Colonic mucosa (tissue), 4 donors: ENCODE measurements at regions not wholly inside any gene's neighbourhood (a gene's known extent, or its start where the extent isn't known, plus 50 kb on each side); places are given as distances from the start of the nearest gene placed in this dataset.

ENCODE experiments used
- DNase-seq: peaks from one replicate; pipeline ENCODE4 v3.0.0-alpha.2; 2020
- H3K27ac ChIP-seq: fragments of 200-600 bp; one replicate; pipeline ENCODE4 v1.8.0; 2021
- H3K27me3 ChIP-seq: fragments of 200-600 bp; one replicate; pipeline ENCODE4 v1.8.0; 2021
- H3K36me3 ChIP-seq: fragments of 200-600 bp; one replicate; pipeline ENCODE4 v1.8.0; 2021
- H3K4me1 ChIP-seq: fragments of 200-600 bp; one replicate; pipeline ENCODE4 v1.8.0; 2021; ENCODE audit warnings: mild to moderate bottlenecking
- H3K4me3 ChIP-seq: fragments of 200-600 bp; one replicate; pipeline ENCODE4 v1.8.0; 2021
- H3K9ac ChIP-seq, 2 donors: one replicate each; pipeline ENCODE4 v1.7.0; 2013; ENCODE audit warnings: control low read depth in 2 of 2, low read depth in 2 of 2, low read length in 2 of 2
- H3K9me3 ChIP-seq: fragments of 200-600 bp; one replicate; pipeline ENCODE4 v1.8.0; 2021
- intact Hi-C: fragments of 100-400 bp; cut with DNase I; formaldehyde crosslinking; loops from one replicate; pipeline ENCODE4 v1.14.1; 2022
- TF ChIP-seq, protein P1 (sequence below): fragments of 200-600 bp; IDR thresholded peaks from one replicate; pipeline ENCODE4 v1.8.0; 2022; ENCODE audit warnings: antibody characterized with exemption, mild to moderate bottlenecking
- donor health status: healthy.
- donor health status: DM: no; HTN: no; CAD: no.
- donor health status: DM: no; HTN: no; CAD: no.

- H3K4me1 ChIP-seq, result no peaks in the 10 kb centered on the region
- intact Hi-C loops, result no loop called here
- no peaks in the 10 kb centered on the region for H3K27me3 ChIP-seq
- TF ChIP-seq, protein P1, sequence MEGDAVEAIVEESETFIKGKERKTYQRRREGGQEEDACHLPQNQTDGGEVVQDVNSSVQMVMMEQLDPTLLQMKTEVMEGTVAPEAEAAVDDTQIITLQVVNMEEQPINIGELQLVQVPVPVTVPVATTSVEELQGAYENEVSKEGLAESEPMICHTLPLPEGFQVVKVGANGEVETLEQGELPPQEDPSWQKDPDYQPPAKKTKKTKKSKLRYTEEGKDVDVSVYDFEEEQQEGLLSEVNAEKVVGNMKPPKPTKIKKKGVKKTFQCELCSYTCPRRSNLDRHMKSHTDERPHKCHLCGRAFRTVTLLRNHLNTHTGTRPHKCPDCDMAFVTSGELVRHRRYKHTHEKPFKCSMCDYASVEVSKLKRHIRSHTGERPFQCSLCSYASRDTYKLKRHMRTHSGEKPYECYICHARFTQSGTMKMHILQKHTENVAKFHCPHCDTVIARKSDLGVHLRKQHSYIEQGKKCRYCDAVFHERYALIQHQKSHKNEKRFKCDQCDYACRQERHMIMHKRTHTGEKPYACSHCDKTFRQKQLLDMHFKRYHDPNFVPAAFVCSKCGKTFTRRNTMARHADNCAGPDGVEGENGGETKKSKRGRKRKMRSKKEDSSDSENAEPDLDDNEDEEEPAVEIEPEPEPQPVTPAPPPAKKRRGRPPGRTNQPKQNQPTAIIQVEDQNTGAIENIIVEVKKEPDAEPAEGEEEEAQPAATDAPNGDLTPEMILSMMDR, result no peak
- DNase-seq, result no peak
- no peak overlapping the region for H3K9ac ChIP-seq
- no peaks in the 10 kb centered on the region for H3K9me3 ChIP-seq
- no peak overlapping the region for H3K27ac ChIP-seq
- no peaks in the 10 kb centered on the region for H3K36me3 ChIP-seq
- no peak overlapping the region for H3K4me3 ChIP-seq
Measured at GRCh38 chr22:48779211-48779643, 1048.4 kb downstream of the BRD1 start.

- Histone ChIP-seq H3K4me3 (no peak overlapping the region), H3K9me3 (no peaks in the 10 kb centered on the region), H3K27ac (no peak overlapping the region), H3K4me1 (no peaks in the 10 kb centered on the region), H3K27me3 (no peaks in the 10 kb centered on the region), H3K36me3 (no peaks in the 10 kb centered on the region), H3K9ac (no peak overlapping the region)
- intact Hi-C loops, result no loop called here
- TF ChIP-seq, protein P1, result no peak
- no peak for DNase-seq
Measured at GRCh38 chr22:48778308-48779195, 1049.1 kb downstream of the BRD1 start.

DNA sequence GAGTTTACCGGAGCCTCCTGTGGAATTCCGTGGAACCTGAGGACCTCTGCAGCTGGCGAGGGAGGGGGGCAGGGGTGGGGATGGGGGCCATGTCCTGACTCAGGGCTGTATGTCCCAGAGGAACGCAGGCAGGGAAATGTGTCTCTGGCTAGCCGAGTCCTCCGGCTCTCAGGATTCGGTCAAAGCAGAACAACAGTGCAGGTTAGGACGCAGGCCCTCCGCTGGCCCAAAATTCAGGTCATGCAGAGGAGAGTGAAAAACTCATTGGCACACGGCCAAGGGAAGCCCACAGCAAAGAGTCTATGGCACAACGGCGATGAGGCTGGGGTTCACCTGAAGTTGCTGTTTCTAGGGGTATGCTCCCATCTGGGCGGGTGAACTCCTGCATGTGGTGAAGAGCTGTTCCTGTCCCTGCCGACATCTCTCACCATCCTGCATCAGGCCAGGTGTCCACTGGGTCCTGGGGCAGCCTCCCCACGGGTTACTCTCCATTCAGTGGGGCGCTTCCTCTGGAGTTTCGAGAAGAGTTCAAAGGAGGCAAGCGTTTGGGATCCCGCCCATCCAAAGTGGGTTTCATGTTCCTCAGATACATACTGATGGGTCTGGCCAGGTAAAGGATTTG, 1055.3 kb downstream of the BRD1 start:
- Histone ChIP-seq H3K4me1 (no peaks in the 10 kb centered on the region), H3K4me3 (no peak overlapping the region), H3K36me3 (no peaks in the 10 kb centered on the region), H3K27ac (no peak overlapping the region), H3K9me3 (no peaks in the 10 kb centered on the region), H3K9ac (no peak overlapping the region), H3K27me3 (no peaks in the 10 kb centered on the region)
- intact Hi-C loops, result no loop called here
- TF ChIP-seq, protein P1, result no peak
- DNase-seq, result no peak

GRCh38 chr22:48765595-48765994, 1062.1 kb downstream of the BRD1 start:
- Histone ChIP-seq H3K9me3 (no peaks in the 10 kb centered on the region), H3K9ac (no peak overlapping the region), H3K27me3 (no peaks in the 10 kb centered on the region), H3K4me3 (no peak overlapping the region), H3K36me3 (no peaks in the 10 kb centered on the region), H3K27ac (no peak overlapping the region), H3K4me1 (no peaks in the 10 kb centered on the region)
- no peak for DNase-seq
- TF ChIP-seq, protein P1, result no peak
- intact Hi-C loops, result no loop called here

DNA sequence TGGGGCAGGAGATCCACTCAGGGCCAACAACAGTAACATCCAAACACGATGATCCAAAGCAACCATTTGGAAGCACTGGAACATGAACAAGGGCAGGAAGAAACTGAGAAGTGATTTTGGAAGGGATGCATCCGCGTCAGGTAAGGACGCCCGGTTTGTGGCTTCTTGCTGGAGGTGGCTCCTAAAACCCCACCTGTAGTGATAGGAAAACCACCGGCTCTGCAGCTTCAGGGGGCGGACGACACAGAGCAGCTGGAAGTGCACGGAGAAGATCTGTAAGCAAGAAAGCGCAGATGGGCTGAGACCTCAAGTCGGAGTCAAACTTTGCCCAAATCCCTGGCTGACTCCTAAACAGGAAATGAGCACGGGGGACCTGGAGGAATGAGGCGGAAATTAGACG, 1066.1 kb downstream of the BRD1 start:
- TF ChIP-seq, protein P1, result no peak
- no peak overlapping the region for H3K4me3 ChIP-seq
- H3K27me3 ChIP-seq, result no peaks in the 10 kb centered on the region
- H3K9ac ChIP-seq, result no peak overlapping the region
- no peak for DNase-seq
- H3K36me3 ChIP-seq, result no peaks in the 10 kb centered on the region
- no peak overlapping the region for H3K27ac ChIP-seq
- no peaks in the 10 kb centered on the region for H3K4me1 ChIP-seq
- intact Hi-C loops, result no loop called here
- H3K9me3 ChIP-seq, result no peaks in the 10 kb centered on the region
